Non-pigmented ciliary epithelial cell (primary cell): ENCODE measurements at regions not wholly inside any gene's neighbourhood (a gene's known extent, or its start where the extent isn't known, plus 50 kb on each side); places are given as distances from the start of the nearest gene placed in this dataset.
"Not testable (repeated sequence)": the region's sequence is repeated elsewhere in the genome, so short reads cannot be mapped to it uniquely, and the experiment has no call there.

Experiments used
- DNase-seq: peaks from one replicate; pipeline ENCODE4 v3.0.0-alpha.2; 2010; ENCODE audit warnings: low read depth

DNA sequence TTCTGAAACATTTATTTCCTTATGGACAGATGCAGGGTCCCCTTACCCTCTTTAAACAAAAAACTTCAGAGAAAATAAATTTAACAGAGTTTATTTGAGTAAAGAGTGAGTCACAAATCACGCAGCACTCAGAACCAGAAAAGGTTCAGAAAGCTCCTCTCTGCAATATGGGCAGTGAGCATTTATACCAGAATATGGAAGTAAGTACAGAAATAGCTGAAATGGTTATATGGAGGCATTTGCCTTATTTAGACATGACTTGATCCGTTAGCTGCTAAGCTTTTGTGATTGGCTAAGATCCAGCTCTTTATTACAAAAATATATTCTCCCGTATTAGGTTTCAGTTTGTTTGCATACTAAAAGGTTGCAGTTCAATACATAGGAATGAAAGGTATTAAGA is 1554.1 kb downstream of the EFNA5 start:
- DNase-seq, result no peak

DNA sequence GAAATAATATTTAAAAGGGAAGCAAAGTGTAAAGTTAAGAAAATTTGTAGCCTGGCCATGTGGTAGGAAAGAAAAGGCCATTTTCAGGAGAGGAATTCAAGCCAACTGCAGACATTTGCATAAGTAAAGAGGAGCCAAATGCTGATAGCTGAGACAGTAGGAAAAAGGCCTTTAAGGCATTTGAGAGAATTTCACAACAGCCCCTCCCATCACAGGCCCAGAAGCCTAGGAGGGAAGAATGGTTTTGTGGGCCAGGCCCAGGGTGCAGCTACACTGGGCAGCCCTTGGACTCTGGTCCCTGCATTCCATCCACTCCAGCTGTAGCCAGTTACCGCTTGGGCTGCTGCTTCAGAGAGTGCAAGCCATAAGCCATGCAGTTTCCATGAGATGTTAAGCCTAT is 1556.8 kb downstream of the EFNA5 start:
- DNase-seq, result no peak

DNA sequence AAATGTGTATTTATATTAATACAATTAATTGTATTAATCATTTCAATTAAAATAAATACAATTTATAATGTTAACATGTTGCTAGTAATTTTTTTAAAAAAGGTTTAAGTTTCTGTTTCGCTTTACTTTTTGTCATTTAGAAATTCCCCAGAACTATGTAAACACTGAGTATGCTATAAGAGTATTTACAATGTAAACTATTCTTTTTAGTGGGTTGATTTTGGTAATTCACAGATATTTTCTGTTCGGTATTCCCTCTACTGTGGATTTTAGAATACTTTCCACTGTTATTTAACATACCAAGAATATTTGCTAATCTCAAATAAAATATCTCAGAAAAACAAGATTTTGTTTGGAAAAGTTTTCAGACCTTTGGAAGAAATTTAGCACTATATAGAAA is 1564.4 kb downstream of the EFNA5 start:
- DNase-seq, result no peak

- DNase-seq, result peak; percentile 19
Measured at GRCh38 chr5:106097340-106097739, 1573.4 kb downstream of the EFNA5 start.

DNA sequence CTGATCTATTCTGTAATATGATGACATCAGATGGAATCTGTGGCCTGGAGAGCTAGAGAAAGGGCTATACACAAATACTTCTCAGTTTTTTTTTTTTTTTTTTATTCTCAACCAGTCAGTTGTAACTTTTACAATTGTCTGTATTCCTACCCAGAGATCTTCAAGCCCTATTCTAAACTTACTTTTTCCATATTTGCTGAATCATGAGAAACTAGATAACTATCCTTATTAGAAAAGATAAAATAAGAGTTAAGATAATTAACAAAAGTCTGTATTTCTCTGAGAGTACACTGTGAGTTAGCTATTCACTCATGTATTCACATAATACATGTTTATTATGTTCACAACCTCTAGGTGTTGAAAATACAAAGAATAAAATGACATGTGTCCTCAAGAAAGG is 1575.9 kb downstream of the EFNA5 start:
- no peak for DNase-seq

- DNase-seq, result no peak
Measured at GRCh38 chr5:106094204-106094607, 1576.5 kb downstream of the EFNA5 start.

DNA sequence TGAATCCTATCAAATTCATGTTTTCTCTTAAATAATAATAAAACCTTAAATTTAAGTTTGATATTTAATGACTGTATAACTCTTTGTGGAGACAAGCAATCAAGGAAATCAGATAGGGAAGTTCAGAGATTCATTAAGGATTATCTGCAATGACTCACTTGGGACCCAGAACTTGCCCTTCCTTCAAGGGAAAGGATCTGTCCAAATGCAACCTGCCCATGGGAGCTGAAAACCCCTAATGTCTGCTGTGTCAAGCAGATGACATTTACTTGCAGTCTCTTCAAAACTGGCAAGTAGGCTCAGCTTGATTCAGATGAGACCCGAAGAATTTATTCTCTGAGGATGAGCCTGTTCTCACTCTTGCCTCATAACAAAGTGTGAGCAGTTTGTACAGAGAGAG is 1577.6 kb downstream of the EFNA5 start:
- no peak for DNase-seq

- DNase-seq, result no peak
Measured at GRCh38 chr5:106092455-106092854, 1578.3 kb downstream of the EFNA5 start.

DNA sequence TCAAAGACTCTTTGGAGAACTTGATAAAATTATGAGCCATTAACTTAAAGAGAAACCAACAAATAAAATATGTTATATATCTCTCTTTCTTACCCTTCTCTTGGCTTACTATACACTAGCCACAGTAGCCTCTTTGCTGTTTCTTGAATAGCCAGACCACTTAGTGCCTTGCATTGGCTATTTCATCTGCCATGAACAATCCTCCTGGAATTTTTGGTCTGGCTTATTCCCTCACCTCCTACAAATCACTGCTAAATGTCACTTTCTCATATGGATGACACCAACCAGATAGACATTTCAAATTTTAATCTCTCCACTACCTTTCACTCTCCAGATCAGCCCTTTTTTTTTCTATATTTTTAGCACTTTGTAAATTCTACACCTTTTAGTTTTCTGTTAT is 1581.7 kb downstream of the EFNA5 start:
- no peak for DNase-seq

- DNase-seq, result no peak
Measured at GRCh38 chr5:106088462-106088861, 1582.3 kb downstream of the EFNA5 start.

GRCh38 chr5:106086352-106086751 is 1584.4 kb downstream of the EFNA5 start:
- no peak for DNase-seq

GRCh38 chr5:106085556-106085955 is 1585.2 kb downstream of the EFNA5 start:
- no peak for DNase-seq

- DNase-seq, result no peak
Measured at GRCh38 chr5:106085136-106085535, 1585.6 kb downstream of the EFNA5 start.

- DNase-seq, result no peak
Measured at GRCh38 chr5:106080535-106080934, 1590.2 kb downstream of the EFNA5 start.

GRCh38 chr5:106076655-106077054 is 1594.1 kb downstream of the EFNA5 start:
- DNase-seq, result no peak

DNA sequence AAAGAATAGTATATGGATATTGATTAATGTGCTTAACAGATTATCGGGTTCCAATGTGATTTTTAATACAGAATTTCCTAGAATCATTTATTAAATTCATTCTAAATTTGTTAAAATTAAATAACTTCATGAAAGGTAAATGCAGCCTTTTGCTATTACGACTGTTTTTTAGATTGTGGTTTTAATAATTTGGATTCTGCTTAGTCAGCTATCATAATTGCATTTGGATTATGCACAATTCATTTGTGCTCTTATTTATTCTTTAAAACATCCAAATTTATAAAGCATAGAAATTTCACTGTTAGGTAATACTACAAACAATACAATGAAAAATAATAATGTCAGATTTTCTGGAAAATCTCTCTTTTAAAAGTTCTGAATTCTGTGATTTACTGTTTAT is 1598.5 kb downstream of the EFNA5 start:
- no peak for DNase-seq

DNA sequence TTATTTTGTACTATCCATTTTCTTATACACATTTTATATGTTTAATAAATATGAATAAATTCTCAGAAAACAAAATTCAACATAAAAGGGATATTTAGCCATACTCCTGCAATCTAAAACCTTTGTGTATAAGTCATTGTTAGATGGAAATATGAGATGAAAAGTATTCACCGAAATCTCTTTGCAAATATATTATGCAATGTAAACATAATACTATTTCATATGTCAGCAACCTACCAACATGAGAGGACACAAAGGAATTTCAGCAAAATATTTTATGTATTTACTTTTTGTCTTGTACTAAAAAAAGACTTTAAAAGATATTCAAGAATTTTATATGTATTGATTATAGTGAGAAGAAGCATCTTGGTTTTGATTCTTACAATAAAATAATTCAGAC is 1623.4 kb downstream of the EFNA5 start:
- DNase-seq, result no peak

GRCh38 chr5:106032069-106032468 is 1638.7 kb downstream of the EFNA5 start:
- not testable (repeated sequence) for DNase-seq

DNA sequence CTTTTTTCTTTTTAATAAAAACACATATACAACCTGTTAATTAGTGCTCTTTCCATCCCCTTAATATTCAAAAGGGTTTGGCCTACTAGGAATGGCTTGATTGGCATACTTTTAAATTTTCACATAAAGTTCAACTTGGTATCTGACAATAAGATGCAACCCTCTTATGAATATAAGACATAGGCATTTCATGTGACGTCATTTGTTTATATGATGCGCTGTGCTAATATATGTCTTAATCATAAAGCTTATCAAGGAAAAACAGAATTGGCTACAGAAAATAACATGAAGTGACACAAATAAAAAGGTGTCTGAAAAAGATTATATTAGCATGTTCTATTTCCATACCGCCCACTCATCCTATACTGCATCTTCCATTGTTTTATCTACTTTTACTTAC is 1642.4 kb downstream of the EFNA5 start:
- no peak for DNase-seq

DNA sequence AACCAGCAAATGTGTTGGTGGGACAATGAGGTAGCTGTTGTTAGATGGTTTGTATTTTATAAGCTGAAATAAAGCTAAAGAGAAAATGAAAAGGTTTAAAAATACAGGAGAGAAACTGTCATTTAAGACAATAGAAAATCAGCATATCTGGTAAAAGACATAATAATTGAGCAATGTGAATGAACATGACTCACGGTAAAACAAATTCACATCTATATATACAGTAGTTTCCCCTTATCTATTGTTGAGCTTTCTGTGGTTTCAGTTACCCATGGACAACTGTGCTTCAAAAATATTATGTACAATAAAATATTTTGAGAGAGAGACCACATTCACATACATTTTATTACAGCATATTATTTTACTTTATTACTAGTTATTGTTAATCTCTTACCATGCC is 1649.8 kb downstream of the EFNA5 start:
- DNase-seq, result no peak

- DNase-seq, result no peak
Measured at GRCh38 chr5:106019261-106019660, 1651.5 kb downstream of the EFNA5 start.

- no peak for DNase-seq
Measured at GRCh38 chr5:106017243-106017857, 1653.4 kb downstream of the EFNA5 start.

DNA sequence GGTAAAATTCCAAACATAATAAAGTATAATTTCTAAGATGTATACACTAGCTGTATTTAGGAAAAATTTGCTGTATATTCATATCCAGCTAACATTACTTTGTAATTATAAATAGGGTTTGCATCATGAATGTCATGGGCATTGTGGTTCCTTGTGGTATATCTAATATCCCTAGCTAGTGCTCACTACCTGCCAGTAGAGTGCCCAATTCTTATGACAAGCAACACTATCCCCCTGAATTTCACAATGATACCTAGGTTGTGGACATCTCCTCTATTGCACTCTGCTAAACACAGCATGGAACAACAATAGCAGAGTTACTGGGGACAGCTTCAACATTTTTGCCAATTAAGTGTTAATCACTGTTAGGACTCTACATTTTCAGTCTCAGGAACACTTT is 1656.5 kb downstream of the EFNA5 start:
- DNase-seq, result no peak

GRCh38 chr5:106006242-106006641 is 1664.5 kb downstream of the EFNA5 start:
- DNase-seq, result no peak

- DNase-seq, result not testable (repeated sequence)
Measured at GRCh38 chr5:105998991-105999390, 1671.7 kb downstream of the EFNA5 start.
